Inflammatory macrophage treated with lipopolysaccharide for 4 hours (primary cell): ENCODE measurements at regions not wholly inside any gene's neighbourhood (a gene's known extent, or its start where the extent isn't known, plus 50 kb on each side); places are given as distances from the start of the nearest gene placed in this dataset.

ENCODE experiments used
- DNase-seq: peaks from one replicate; pipeline ENCODE4 v3.0.0-alpha.2; 2020

DNA sequence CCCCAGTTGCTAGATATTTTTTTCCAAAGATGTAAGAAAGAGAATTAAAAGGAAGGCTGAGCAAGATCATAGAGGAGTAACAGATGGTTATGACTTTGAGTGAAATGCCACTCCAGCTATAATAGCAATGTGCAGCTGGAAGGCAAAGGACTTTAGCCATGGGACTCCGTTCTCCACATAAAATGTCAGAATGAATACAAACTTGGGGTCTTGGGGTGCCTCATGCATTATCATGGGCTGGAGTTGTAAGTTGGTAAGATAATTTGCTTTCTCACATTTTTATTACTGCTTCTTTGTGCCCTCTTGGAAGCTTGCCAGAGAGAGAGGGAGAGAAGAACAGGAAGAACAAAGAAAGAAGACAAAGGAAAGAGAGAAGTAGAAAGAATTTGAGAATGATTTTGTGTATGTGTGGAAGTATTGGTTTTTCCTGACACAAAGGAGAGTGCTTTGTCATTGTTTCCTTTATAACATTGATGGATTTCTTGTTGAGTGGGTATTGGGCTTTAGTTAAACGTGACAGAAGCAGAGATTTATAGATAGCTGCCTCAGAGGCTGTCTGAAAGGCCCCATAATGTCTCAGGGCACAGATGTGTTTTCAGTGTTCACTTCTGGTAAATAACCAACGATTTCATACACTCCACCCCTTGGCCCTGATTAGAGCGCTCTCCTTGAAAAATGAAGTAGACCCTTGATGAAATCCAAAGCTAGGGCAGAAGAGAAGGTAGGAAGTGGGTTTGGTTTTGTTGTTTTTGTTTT is 715.3 kb downstream of the NR2F2 start:
- no peak for DNase-seq

DNA sequence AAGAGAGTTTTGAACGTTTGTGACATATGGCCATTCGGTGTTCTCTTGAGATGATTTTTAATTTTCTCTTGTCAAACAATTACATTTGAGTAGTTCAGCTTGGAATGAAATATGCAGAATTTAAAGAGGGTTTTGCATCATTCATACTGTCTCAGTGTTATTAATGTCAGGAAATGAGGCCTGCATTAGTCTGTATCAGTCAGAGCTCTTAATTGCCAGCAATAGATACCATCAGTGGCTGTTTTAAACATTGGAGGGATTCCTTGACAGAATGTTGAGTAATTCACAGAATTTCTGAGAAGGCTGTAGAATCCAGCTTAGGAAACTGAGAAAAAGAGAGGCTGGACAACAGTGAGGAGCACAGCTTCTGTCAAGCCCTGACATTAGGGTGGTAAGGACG is 722.0 kb downstream of the NR2F2 start:
- DNase-seq: no peak

DNA sequence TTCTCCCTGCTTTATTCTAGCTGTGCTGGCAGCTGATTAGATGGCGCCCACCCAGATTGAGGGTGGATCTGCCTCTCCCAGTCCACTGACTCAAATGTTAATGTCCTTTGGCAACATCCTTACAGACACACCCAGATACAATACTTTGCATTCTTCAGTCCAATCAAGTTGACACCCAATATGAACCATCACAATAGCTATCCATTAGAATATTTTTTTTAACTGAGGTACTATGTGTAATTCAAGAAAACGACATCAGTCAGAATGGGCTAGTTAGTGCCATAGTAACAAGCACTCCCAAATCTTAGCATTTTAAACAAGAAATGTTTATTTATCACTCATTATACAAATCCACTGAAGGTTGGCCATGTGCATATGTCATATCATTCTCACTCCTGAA is 723.1 kb downstream of the NR2F2 start:
- DNase-seq: no peak

DNA sequence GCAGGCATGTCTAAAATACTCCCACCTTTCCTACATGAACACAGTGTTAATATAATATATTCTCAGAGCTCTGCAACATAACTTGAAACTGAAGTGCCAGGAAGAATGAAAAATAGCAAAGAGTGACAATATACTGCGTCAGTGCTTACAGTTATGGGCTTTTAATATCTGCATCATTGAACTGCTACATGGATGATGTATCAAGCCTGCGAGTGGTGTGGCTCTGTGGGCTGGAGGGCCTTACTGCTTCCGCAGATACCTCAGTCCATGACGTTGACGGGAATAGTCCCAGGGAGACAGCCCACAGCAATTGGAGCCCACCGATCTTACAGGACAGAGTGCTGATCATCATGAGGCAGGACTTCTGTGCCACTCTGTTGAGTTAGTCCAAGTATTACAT is 727.0 kb downstream of the NR2F2 start:
- no peak for DNase-seq

DNA sequence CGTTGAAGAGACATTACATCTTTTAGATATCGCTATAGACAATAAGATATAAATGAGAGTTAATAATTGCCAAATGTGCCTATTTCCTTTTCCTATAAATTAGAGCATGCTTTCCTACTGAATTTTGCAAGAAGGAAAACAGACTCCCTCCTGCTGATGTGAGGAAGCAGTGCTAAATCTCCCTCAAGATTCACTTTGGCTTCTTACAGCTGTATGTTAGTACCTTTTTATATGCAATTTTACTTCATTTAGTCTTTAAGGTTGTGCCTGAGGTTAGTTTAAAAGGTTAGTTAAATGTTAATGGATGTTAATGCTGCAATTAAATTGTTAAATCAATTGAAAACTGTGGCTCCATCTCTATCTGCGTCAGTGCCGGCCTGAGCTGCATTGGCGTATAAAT is 728.8 kb downstream of the NR2F2 start:
- no peak for DNase-seq

DNA sequence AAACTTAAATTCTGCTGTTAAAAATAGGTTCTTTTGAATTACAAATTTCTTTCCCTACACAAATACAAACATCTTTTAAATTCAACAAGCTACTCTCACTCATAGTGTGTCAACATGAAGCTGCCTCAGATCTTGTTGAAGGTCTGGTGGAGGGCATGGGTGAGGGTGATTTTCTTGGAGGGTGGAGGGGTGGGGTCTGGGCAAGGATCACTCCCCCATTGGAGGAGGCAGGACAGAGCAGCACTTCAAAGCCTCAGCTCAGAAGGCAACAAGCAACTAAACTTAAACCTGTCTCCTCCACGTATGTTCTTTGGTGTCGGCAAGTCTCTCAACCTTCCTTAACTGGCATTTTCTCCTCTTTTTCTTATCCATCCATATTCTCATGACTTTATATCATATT is 730.9 kb downstream of the NR2F2 start:
- no peak for DNase-seq

DNA sequence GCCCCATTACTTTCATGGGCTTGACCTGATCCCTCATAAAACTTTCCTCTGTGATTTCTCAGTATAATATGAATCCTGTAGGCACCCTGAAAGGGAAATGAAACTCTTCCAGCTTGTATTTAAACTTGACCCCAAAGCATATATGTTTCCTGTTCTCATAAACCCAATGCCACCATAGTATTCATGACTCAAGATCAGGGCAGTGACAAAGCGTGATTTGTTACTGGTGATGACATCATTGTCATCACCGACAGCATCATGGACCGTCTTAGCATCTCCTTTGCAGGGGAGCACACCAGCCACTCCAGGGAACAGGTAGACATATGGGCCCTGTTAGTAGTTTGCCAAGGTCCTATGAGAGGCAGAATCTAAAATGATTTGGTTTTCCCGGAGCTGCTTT is 741.2 kb downstream of the NR2F2 start:
- DNase-seq: no peak

DNA sequence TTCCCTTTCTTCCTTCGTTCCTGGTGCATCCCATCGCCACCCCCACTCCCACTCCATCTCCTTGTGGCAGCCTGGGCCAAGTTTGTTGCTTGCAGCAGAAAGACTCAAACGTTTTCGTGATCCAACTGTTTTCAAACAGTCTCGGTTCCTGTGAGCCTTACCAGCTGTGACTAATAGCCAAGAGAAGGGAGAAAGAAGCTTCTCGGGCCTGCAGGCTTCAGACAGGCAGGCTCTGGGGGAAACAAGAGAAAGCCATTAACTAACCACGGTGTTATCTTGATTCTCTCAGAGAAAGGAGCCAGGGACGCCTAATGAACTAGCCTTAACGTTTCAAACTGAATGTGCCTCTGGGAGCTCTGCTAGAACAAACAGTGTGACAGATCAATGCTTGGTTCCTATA is 742.0 kb downstream of the NR2F2 start:
- no peak for DNase-seq

DNA sequence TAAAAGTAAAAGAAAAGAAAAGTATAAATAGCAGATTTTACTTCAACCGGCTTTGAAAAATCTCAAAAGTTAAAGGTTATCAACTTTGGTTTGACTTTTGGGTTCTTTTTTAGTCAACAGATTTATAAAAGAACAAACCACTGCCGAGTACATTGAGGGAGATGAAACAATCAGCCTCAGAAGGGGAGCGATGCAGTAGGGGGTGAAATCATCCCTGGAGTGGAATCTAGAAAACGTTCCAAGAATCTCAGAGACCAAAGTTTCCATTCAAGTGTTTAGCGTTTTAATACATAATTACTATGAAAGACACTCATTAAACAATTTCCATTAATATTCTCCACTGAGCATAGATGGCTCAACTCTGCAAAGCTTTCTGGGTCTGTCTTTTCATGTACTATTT is 745.5 kb downstream of the NR2F2 start:
- DNase-seq: no peak

DNA sequence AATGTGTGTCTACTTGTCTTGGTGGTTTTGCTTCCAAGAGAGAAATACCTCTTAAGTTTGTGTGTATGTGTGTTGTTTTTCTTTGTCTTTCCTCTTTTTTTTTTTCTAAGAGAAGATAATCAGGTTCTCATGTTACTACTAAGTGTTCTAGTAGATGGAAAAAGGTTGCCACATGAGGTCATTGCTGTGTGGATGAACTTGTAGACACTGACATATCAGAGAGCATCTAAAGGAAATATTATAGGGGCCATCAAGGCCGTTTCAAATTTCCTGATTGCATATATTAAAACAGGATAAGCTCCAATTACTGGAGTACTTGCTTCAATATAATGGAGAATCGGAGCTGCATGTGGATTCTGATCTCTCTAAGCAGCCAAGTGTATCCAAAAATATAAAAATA is 747.5 kb downstream of the NR2F2 start:
- DNase-seq: no peak

DNA sequence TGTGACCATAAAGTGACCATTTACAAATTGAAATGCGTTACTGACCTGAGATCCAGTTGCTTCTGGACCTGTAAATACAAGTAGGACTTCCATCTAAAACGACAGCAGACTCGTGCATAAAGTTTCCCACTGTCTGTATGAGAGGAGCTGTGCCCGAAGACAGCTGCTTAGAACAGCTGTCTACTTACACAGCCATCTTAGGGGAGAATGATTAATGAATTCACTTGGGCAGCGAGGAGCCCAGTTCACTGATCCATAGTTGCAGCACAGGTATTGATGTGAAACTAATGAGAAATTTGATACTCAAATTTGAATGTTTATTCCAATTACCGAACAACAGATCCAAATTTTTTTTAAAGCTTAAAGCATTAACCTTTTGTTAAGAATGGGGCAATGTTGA is 748.1 kb downstream of the NR2F2 start:
- DNase-seq: no peak

DNA sequence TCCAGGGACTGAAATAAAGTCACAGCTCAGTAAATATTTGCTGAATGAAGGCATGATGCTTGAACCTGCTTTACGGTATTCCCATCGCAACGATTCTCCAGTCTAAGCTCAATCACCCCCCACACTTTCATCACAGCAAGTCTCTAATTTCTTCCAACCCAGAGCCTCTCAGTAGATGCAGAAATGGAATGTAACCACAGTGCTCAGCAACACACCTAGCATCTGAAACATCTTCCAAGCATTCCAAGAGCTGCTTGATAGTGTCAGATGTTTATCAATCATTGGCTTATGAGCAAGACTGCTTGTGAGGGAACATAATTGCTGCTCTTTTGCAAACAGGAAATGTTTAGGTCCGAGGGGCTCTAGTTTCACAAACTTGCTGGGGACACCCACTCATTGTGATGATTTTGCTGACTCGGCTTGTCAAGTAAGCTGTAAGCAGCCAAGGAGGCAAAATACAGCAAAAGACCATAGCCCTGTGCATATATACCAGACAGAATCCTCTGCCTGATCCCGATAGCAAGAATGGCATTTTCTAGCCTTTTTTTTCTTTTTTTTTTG is 751.2 kb downstream of the NR2F2 start:
- DNase-seq: no peak

DNA sequence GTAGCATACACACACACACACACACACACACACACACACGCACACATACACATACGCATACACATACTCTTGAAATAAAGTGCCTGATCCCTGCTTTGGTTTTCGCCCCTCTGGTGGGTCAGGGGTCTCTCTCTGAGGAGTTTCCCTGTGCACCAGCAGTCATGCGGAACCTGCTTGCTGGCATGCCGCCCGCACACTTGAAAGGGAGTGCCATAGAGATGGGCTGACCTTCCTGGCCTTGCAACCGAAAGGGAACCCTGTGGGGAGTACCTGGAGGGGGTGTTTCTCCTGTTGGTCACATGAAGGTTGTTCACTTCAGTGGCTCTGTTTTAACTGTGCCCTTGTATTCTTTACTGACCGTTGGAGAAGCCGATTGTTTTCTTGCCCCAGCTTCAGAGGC is 752.3 kb downstream of the NR2F2 start:
- DNase-seq: no peak

DNA sequence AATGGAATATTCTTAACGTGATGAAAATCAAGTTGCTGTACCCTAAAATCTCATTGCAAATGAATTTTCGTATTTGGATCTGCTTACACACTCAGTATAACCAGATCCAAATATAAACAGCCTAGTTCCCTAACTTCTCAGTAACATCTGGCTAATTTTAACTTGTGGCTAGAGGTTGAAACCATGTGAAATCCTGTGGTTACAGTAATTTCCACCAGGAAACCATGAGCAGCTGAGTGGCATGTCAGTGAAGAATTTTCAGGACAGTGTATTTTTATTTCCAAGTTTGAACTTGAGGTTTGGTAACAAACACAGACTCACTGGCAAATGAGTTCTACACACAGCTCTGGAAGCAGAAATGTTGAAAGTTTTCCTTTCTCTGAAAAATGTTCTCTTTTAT is 754.1 kb downstream of the NR2F2 start:
- no peak for DNase-seq

DNA sequence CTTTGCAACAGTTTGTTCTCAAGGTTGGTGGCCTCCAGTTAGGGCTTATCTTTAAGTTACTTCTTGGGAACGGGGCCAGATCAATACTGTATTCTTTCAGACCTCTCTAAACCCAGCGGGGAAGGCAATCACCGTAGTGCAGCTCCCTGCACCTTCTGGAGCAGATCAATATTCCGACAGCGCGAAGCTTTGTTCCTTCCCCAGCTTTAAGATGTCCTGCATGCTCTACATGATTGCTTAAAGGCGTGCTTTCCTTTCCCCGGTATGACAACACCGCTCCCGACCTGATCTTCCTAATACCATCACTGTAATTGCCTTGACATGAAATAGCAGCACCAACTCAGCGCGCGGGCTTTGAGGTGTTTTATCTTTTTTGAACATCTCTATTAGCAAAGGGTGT is 755.2 kb downstream of the NR2F2 start:
- DNase-seq: no peak

DNA sequence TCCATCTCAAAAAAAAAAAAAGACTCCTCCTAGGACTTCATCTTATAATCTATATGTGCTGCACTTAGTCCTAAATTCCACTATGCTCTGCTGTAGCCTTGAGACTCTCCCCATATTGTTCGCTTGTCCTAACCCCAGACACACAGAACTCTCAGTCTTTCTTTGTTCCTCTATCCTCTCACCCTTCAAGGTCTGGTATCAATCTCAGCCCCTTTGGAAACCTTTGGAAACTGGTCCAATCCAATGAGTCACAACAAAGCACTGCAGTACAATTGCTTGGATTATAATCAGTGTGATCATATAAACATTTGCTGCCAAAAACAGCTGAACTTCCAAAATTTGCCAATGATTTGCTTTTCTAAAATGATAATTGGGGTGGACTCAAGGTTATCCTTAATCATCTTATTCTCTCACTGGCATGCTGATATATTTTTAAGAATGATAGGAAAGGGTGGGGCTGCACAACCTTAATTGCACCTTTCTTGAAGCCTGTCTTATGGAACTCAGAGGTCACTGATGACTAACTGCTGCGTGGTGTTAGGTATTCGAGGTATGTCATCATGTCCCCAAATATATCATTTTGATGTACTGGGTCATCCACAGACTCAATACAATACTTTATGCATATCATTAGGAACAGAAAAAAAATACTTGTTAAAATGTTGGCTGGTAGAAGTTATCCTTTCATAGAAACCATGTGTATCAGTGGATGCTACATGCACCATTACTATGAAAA is 756.7 kb downstream of the NR2F2 start:
- no peak for DNase-seq

DNA sequence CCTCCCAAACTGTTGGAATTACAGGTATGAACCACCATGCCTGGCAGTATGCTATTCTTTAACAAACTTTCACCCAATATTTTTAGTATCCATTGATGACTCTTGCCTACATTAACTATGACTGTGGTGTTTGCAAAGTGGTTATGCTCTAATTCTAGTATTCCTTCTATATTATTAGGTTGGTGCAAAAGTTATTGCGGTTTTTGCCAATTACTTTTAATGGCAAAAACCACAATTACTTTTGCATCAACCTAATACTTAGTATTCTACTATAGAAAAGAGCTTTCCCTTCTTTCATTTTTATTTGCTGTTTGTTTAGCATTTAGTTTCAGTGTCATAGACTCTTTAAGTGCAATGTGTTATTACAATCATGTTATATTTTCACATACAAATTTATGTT is 760.6 kb downstream of the NR2F2 start:
- DNase-seq: no peak

DNA sequence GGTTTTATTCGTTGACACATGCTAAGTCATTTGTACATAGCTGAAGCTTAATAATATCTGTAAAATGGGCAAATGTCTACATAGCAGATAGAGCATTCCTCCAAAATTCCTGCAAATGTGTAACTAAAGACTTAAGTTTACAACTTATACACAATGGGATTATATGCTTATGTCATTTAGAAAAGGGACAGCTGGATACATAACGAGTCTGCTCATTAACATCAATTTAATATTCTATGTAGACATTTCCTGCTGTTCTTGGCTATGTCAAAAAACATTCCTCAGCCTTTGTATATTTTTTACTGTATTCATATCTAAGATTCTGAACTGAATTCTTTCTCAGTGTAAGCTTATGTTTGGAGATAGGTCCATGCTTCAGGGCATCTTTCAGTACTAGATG is 762.2 kb downstream of the NR2F2 start:
- no peak for DNase-seq

DNA sequence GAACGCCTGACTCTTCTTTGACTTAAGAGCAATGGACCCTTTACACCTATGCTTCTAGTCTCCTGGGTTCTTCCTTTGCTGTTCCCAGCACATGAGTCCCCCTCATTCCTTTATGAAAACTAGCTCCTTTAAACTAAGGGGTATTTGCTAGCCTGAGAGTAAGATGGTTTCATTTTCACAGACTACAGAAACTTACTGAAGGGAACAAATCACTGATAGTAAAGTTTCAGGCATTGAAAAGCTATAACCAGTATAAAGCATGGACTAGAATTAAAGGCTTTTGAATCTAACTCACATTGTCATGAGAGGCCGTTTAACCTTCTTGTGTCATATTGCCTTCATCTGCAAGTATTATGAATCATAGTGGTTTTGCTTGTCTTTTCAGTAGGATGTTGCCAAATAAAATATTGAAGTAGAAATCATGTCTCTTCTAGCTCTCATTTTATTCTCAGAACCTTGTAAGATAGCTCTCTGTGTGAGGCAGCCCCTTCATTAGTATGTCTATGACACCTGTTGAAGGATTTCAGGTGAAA is 765.9 kb downstream of the NR2F2 start:
- DNase-seq: no peak

DNA sequence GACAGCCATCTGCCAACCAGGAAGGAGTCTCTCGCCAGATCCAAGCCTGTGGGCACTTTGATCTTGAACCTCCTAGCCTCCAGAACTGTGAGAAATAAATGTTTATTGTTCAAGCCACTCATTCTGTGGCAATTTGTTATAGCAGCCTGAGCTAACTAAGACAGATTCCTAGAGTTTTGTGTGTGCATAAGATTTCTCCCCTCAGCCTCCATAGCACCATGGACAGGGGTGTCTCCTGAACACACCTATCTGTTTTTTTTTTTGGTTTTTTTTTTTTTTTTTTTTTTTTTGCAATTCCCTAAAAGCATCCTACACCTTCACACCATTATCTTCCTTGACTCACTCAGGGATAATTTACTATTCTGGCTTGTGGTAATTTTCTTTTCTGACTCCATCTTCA is 768.5 kb downstream of the NR2F2 start:
- no peak for DNase-seq

DNA sequence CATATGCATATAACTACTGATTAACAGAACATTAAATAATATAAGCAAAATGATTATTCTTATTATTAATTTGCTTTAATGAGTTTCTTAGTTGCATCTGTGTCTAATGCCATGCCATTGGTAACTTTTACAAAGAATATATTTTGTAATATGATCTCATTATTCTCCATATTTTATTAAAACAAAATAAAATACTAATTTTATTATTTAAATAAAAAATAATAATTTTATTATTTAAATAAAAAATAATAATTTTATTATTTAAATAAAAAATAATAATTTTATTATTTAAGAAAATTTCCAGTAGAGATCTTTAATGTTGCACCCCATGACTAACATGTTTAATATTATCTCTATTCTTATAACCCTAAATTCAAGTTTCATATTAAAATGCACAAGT is 771.1 kb downstream of the NR2F2 start:
- DNase-seq: no peak

DNA sequence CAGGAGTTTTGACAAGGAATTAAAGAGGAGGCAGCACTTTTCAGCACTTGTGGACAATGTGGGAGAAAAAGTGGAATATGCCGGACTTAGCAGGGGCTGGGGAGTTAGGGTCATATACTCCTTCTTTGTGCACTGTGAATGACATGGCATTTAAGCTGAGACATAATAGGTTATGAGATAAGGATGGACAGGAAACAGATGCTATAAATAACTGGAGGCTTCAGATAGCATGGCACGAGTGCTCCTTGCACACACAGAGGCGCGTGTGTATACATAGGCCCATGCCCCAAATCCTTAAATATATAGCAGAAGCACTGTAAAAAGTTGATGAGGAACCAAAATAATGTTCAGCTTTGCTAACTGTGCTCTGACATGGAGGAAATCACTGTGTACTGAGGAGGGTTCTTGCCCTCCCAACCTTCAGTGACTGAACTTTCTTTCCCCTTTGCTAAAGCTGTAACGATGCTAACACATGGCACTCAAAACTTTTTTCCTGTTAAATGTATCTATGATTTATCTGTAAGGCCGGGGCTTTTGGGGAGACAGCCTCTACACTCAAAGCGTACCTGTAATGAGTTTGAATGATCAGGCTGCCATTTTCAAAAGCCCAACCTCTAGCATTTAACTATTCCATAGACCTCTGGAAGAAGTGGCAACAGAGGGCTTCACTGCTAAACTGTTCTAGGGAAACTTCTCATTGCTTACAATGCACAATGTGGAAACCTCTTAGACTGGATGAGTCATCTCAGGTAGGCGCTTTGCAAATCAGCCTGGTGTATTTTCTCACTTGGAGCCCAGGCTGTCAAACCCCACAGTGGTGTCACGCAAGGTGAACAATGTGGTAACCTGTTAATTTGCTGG is 784.6 kb downstream of the NR2F2 start:
- no peak for DNase-seq

DNA sequence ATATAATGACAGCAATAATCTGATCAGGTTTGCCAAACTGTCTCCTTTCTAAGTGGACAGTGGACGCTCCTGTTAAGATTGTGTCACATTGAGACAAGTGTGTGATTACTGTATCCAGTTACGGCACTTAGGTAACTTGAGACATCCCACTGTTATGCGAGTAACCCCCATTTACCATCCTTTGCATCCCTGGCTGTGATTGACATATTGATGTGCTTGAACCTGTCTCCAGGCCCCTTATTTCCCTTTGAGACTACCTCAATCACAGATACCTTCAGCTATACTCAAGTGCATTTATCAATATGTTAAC is 785.2 kb downstream of the NR2F2 start:
- DNase-seq: no peak

DNA sequence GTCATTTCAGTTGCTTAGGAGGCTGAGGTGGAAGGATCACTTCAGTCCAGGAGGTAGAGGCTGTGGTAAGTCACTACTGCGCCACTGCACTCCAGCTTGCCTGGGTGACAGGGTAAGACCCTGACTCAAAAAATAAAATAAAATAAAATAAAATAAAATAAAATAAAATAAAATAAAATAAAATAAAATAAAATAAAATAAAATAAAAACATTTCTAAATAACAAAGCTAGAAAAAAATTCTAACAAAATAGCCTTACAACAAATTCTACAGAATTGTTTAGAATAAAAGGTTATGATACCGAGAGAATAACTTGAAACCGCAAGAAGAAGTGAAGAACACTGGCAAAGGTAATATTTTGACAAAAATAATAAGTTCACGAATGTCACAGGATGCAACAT is 794.3 kb downstream of the NR2F2 start:
- DNase-seq: no peak
